Endodermal cell (in vitro differentiated cells): ENCODE measurements at regions not wholly inside any gene's neighbourhood (a gene's known extent, or its start where the extent isn't known, plus 50 kb on each side); places are given as distances from the start of the nearest gene placed in this dataset.
"Not testable (repeated sequence)": the region's sequence is repeated elsewhere in the genome, so short reads cannot be mapped to it uniquely, and the experiment has no call there.

ENCODE experiments used
- DNase-seq: peaks from one replicate; pipeline ENCODE4 v3.0.0-alpha.2; 2017
- H3K27ac ChIP-seq: 2 replicates; pipeline ENCODE4 v1.5.1; 2013; ENCODE audit warnings: mild to moderate bottlenecking, low read depth, low read length, moderate library complexity
- H3K27me3 ChIP-seq: 2 replicates; pipeline ENCODE4 v1.6.1; 2013; ENCODE audit warnings: mild to moderate bottlenecking, low read length, moderate library complexity; ENCODE audit not compliant: insufficient read depth, control insufficient read depth, poor library complexity, severe bottlenecking
- H3K36me3 ChIP-seq: 2 replicates; pipeline ENCODE4 v1.7.0; 2013; ENCODE audit warnings: mild to moderate bottlenecking, low read length, moderate library complexity; ENCODE audit not compliant: control insufficient read depth, insufficient read depth
- H3K4me1 ChIP-seq: one replicate; pipeline ENCODE4 v1.7.0; 2013; ENCODE audit warnings: low read length; ENCODE audit not compliant: control insufficient read depth, insufficient read depth
- H3K4me3 ChIP-seq: 2 replicates; pipeline ENCODE4 v1.5.1; 2013; ENCODE audit warnings: mild to moderate bottlenecking, low read length, moderate library complexity
- H3K9ac ChIP-seq: 2 replicates; pipeline ENCODE4 v1.6.1; 2013; ENCODE audit warnings: mild to moderate bottlenecking, low read length, moderate library complexity; ENCODE audit not compliant: poor library complexity, severe bottlenecking; ENCODE audit errors: extremely low read depth
- H3K9me3 ChIP-seq: 2 replicates; pipeline ENCODE4 v1.6.1; 2013; ENCODE audit warnings: mild to moderate bottlenecking, low read length, moderate library complexity; ENCODE audit not compliant: control insufficient read depth
- H3K27ac Mint-ChIP-seq: 2 replicates; pipeline ENCODE4 v1.8.0; 2020; ENCODE audit warnings: mixed read lengths
- H3K27me3 Mint-ChIP-seq: 2 replicates; pipeline ENCODE4 v1.8.0; 2021; ENCODE audit warnings: mild to moderate bottlenecking, mixed read lengths; ENCODE audit not compliant: insufficient read depth
- H3K36me3 Mint-ChIP-seq: 2 replicates; pipeline ENCODE4 v1.8.0; 2020; ENCODE audit warnings: low read depth, mixed read lengths
- H3K4me1 Mint-ChIP-seq: 2 replicates; pipeline ENCODE4 v1.8.0; 2020; ENCODE audit warnings: mixed read lengths
- H3K4me3 Mint-ChIP-seq: 2 replicates; pipeline ENCODE4 v1.8.0; 2020; ENCODE audit warnings: mild to moderate bottlenecking, moderate library complexity, mixed read lengths
- H3K9me3 Mint-ChIP-seq: 2 replicates; pipeline ENCODE4 v1.8.0; 2020; ENCODE audit warnings: mild to moderate bottlenecking, mixed read lengths
- WGBS, 2 experiments: methylation state at CpG; one replicate each; pipeline versions ENCODE4 v1.1.5 to v1.1.7; 2013; ENCODE audit warnings: missing lambda C conversion rate in 2 of 2, mixed read lengths in 1 of 2; ENCODE audit not compliant: insufficient coverage in 1 of 2, insufficient read length in 1 of 2; 5-methylcytosine and 5-hydroxymethylcytosine counted together

- H3K27me3 Mint-ChIP-seq, H3K36me3 ChIP-seq, H3K9ac ChIP-seq, H3K4me3 ChIP-seq, DNase-seq, H3K4me1 ChIP-seq, H3K9me3 ChIP-seq, H3K27ac Mint-ChIP-seq, H3K9me3 Mint-ChIP-seq, H3K27me3 ChIP-seq, H3K4me1 Mint-ChIP-seq, H3K36me3 Mint-ChIP-seq, H3K4me3 Mint-ChIP-seq, H3K27ac ChIP-seq: not testable (repeated sequence)
- no CpG with 5 or more reads among the region's 2 CpGs for WGBS, 2 experiments
Observed at GRCh38 chr7:65549589-65550443, 176.2 kb downstream of the ZNF92 start.

- not testable (repeated sequence) for H3K9me3 ChIP-seq, H3K9me3 Mint-ChIP-seq, H3K4me1 ChIP-seq, H3K36me3 ChIP-seq, H3K36me3 Mint-ChIP-seq, H3K27me3 Mint-ChIP-seq, H3K4me1 Mint-ChIP-seq, H3K27me3 ChIP-seq, DNase-seq, H3K4me3 ChIP-seq, H3K4me3 Mint-ChIP-seq, H3K9ac ChIP-seq, H3K27ac ChIP-seq, H3K27ac Mint-ChIP-seq
Observed at GRCh38 chr7:65550444-65550809, 176.8 kb downstream of the ZNF92 start.

GRCh38 chr7:65551042-65551441 is 177.4 kb downstream of the ZNF92 start:
- no CpG with 5 or more reads among the region's 1 CpG for WGBS, 2 experiments
- H3K4me1 Mint-ChIP-seq, H3K27me3 Mint-ChIP-seq, H3K4me1 ChIP-seq, H3K4me3 Mint-ChIP-seq, H3K9ac ChIP-seq, H3K27me3 ChIP-seq, H3K27ac Mint-ChIP-seq, H3K4me3 ChIP-seq, H3K9me3 ChIP-seq, H3K36me3 Mint-ChIP-seq, H3K9me3 Mint-ChIP-seq, DNase-seq, H3K36me3 ChIP-seq, H3K27ac ChIP-seq: not testable (repeated sequence)

GRCh38 chr7:65554553-65555476 is 181.2 kb downstream of the ZNF92 start:
- not testable (repeated sequence) for DNase-seq, H3K36me3 ChIP-seq, H3K9ac ChIP-seq, H3K4me3 ChIP-seq, H3K9me3 Mint-ChIP-seq, H3K27ac ChIP-seq, H3K4me1 ChIP-seq, H3K27ac Mint-ChIP-seq, H3K27me3 ChIP-seq, H3K4me3 Mint-ChIP-seq, H3K27me3 Mint-ChIP-seq, H3K9me3 ChIP-seq, H3K4me1 Mint-ChIP-seq, H3K36me3 Mint-ChIP-seq
- no CpG with 5 or more reads among the region's 85 CpGs for WGBS, 2 experiments

- H3K27me3 Mint-ChIP-seq, result not testable (repeated sequence)
Observed at GRCh38 chr7:65558584-65558983, 184.9 kb downstream of the ZNF92 start.

GRCh38 chr7:65561786-65562372 is 188.2 kb downstream of the ZNF92 start:
- H3K9me3 ChIP-seq, H3K4me1 ChIP-seq, H3K36me3 ChIP-seq, DNase-seq, H3K9me3 Mint-ChIP-seq, H3K9ac ChIP-seq, H3K4me3 ChIP-seq, H3K4me3 Mint-ChIP-seq, H3K27me3 ChIP-seq, H3K27me3 Mint-ChIP-seq, H3K36me3 Mint-ChIP-seq, H3K4me1 Mint-ChIP-seq, H3K27ac ChIP-seq, H3K27ac Mint-ChIP-seq: not testable (repeated sequence)
- 97% methylated on average over 3 of the region's 6 CpGs; no CpG with 5 or more reads in 1 of the 2 experiments for WGBS, 2 experiments

More at GRCh38 chr7:65558584-65558983, 184.9 kb downstream of the ZNF92 start:
- H3K36me3 ChIP-seq, H3K4me1 Mint-ChIP-seq, H3K27ac ChIP-seq, H3K36me3 Mint-ChIP-seq, H3K9me3 ChIP-seq, H3K27ac Mint-ChIP-seq, H3K27me3 ChIP-seq, H3K9me3 Mint-ChIP-seq, H3K4me3 ChIP-seq, H3K4me3 Mint-ChIP-seq, H3K9ac ChIP-seq, H3K4me1 ChIP-seq: not testable (repeated sequence)
- DNase-seq, result peak; percentile 59
- 49% methylated on average over 2 of the region's 4 CpGs; no CpG with 5 or more reads in 1 of the 2 experiments for WGBS, 2 experiments
